Neural cell (in vitro differentiated cells): ENCODE measurements at regions not wholly inside any gene's neighbourhood (a gene's known extent, or its start where the extent isn't known, plus 50 kb on each side); places are given as distances from the start of the nearest gene placed in this dataset.

ENCODE experiments used
- H2AFZ ChIP-seq: fragments of 200-600, 300-800 bp; sonication (generic), shearing (Covaris generic); 2 replicates; pipeline ENCODE4 v1.6.0; 2014; ENCODE audit warnings: low read depth, mild to moderate bottlenecking, antibody characterized with exemption, low read length, moderate library complexity
- H3F3A ChIP-seq: fragments of 200-600 bp; shearing (Covaris generic); 2 replicates; pipeline ENCODE4 v1.6.1; 2016; ENCODE audit warnings: mild to moderate bottlenecking, moderate library complexity, mixed read lengths, antibody characterized with exemption, low read length; ENCODE audit not compliant: insufficient read depth, poor library complexity, severe bottlenecking
- H3K27ac ChIP-seq: fragments of 200-600, 300-800 bp; sonication (generic), shearing (Covaris generic); 2 replicates; pipeline ENCODE4 v1.5.1; 2014; ENCODE audit warnings: mild to moderate bottlenecking, low read length, moderate library complexity
- H3K27me3 ChIP-seq: fragments of 300-800, 200-600 bp; sonication (generic), shearing (Covaris generic); 2 replicates; pipeline ENCODE4 v1.6.0; 2014; ENCODE audit warnings: mild to moderate bottlenecking, low read depth, low read length, moderate library complexity; ENCODE audit not compliant: insufficient read depth
- H3K36me3 ChIP-seq: fragments of 300-800, 200-600 bp; sonication (generic), shearing (Covaris generic); 2 replicates; pipeline ENCODE4 v1.5.1; 2014; ENCODE audit warnings: mild to moderate bottlenecking, antibody characterized with exemption, low read length, moderate library complexity; ENCODE audit not compliant: insufficient read depth
- H3K4me2 ChIP-seq: fragments of 300-800, 200-600 bp; sonication (generic), shearing (Covaris generic); 2 replicates; pipeline ENCODE4 v1.6.0; 2014; ENCODE audit warnings: mild to moderate bottlenecking, low read length
- H3K4me3 ChIP-seq: fragments of 300-800, 200-600 bp; sonication (generic), shearing (Covaris generic); 2 replicates; pipeline ENCODE4 v1.5.1; 2014; ENCODE audit warnings: mild to moderate bottlenecking, low read length, moderate library complexity
- H3K79me2 ChIP-seq: fragments of 200-600 bp; shearing (Covaris generic); replicated peaks from 2 replicates; pipeline ENCODE4 v1.6.0; 2014; ENCODE audit warnings: mild to moderate bottlenecking, low read length, moderate library complexity; ENCODE audit not compliant: insufficient read depth
- H3K9ac ChIP-seq: fragments of 300-800, 200-600 bp; sonication (generic), shearing (Covaris generic); 2 replicates; pipeline ENCODE4 v1.6.1; 2016; ENCODE audit warnings: mild to moderate bottlenecking, low read length, mixed read lengths
- H3K9me2 ChIP-seq: fragments of 200-600 bp; shearing (Covaris generic); 2 replicates; pipeline ENCODE4 v1.6.1; 2016; ENCODE audit warnings: mild to moderate bottlenecking, low read length, mixed read lengths; ENCODE audit not compliant: insufficient read depth
- H3K9me3 ChIP-seq: fragments of 200-600, 300-800 bp; sonication (generic), shearing (Covaris generic); 2 replicates; pipeline ENCODE4 v1.6.1; 2016; ENCODE audit warnings: mild to moderate bottlenecking, mixed run types, low read length, moderate library complexity, mixed read lengths
- H4K20me1 ChIP-seq: fragments of 200-600 bp; shearing (Covaris generic); 2 replicates; pipeline ENCODE4 v1.6.1; 2016; ENCODE audit warnings: mild to moderate bottlenecking, mixed run types; ENCODE audit not compliant: insufficient read depth
- CTCF ChIP-seq: fragments of 450-650 bp; IDR thresholded peaks from 2 replicates; pipeline ENCODE4 v1.5.1; 2014; ENCODE audit warnings: antibody characterized with exemption, mild to moderate bottlenecking, moderate library complexity; ENCODE audit not compliant: poor library complexity, severe bottlenecking
- EP300 ChIP-seq: fragments of 450-650 bp; conservative IDR thresholded peaks from 2 replicates; pipeline ENCODE4 v1.6.1; 2014; ENCODE audit warnings: antibody characterized with exemption, mild to moderate bottlenecking, moderate library complexity; ENCODE audit not compliant: poor library complexity, severe bottlenecking
- EZH2 ChIP-seq: fragments of 200-600, 300-800 bp; shearing (Covaris generic), sonication (generic); IDR thresholded peaks from 2 replicates; pipeline ENCODE4 v1.6.1; 2014; ENCODE audit warnings: antibody characterized with exemption, low read length, borderline replicate concordance, mild to moderate bottlenecking; ENCODE audit not compliant: insufficient read depth, poor library complexity, severe bottlenecking
- MXI1 ChIP-seq: fragments of 450-650 bp; conservative IDR thresholded peaks from 2 replicates; pipeline ENCODE4 v1.6.1; 2014; ENCODE audit warnings: antibody characterized with exemption, mild to moderate bottlenecking; ENCODE audit not compliant: poor library complexity, severe bottlenecking
- POLR2AphosphoS5 ChIP-seq: IDR thresholded peaks from 2 replicates; pipeline ENCODE4 v1.6.1; 2012
- RAD21 ChIP-seq: fragments of 450-650 bp; conservative IDR thresholded peaks from 2 replicates; pipeline ENCODE4 v1.6.1; 2014; ENCODE audit warnings: antibody characterized with exemption, mild to moderate bottlenecking, moderate library complexity
- REST ChIP-seq: IDR thresholded peaks from 2 replicates; pipeline ENCODE4 v1.6.1; 2012; ENCODE audit warnings: borderline replicate concordance
- SMC3 ChIP-seq: fragments of 450-650 bp; conservative IDR thresholded peaks from 2 replicates; pipeline ENCODE4 v1.6.1; 2014; ENCODE audit warnings: antibody characterized with exemption, mild to moderate bottlenecking, moderate library complexity; ENCODE audit not compliant: poor library complexity
- TAF1 ChIP-seq: IDR thresholded peaks from 2 replicates; pipeline ENCODE4 v1.6.1; 2012; ENCODE audit warnings: low read depth

GRCh38 chrX:122122274-122122673 lies 1061.8 kb upstream of the GRIA3 start:
- Histone ChIP-seq H3K9me3 (no peaks in the 10 kb centered on the region), H3F3A (no peaks in the 10 kb centered on the region), H3K4me3 (no peak overlapping the region), H2AFZ (no peak overlapping the region), H3K4me2 (no peak overlapping the region), H4K20me1 (no peaks in the 10 kb centered on the region), H3K79me2 (no peaks in the 10 kb centered on the region), H3K9ac (no peak overlapping the region), H3K27ac (no peak overlapping the region), H3K36me3 (no peaks in the 10 kb centered on the region), H3K9me2 (no peaks in the 10 kb centered on the region), H3K27me3 (no peaks in the 10 kb centered on the region)
- TF ChIP-seq TAF1: no peak
- no peak for TF ChIP-seq REST
- no peak for TF ChIP-seq EZH2
- no peak for TF ChIP-seq RAD21
- TF ChIP-seq SMC3: no peak
- TF ChIP-seq EP300: no peak
- TF ChIP-seq POLR2AphosphoS5: no peak
- no peak for TF ChIP-seq CTCF
- TF ChIP-seq MXI1: no peak

- H3F3A ChIP-seq: no peaks in the 10 kb centered on the region
- H3K79me2 ChIP-seq: no peaks in the 10 kb centered on the region
- no peaks in the 10 kb centered on the region for H4K20me1 ChIP-seq
Measured at GRCh38 chrX:122133478-122133877, 1050.6 kb upstream of the GRIA3 start.

More at GRCh38 chrX:122133478-122133877, 1050.6 kb upstream of the GRIA3 start:
- no peak overlapping the region for H2AFZ ChIP-seq
- H3K27me3 ChIP-seq: no peaks in the 10 kb centered on the region
- H3K4me3 ChIP-seq: no peak overlapping the region
- H3K27ac ChIP-seq: no peak overlapping the region
- no peaks in the 10 kb centered on the region for H3K9me2 ChIP-seq
- H3K36me3 ChIP-seq: no peaks in the 10 kb centered on the region
- TF ChIP-seq EZH2 (no peak), RAD21 (no peak), SMC3 (no peak), POLR2AphosphoS5 (no peak), TAF1 (no peak), MXI1 (no peak), EP300 (no peak), CTCF (no peak), REST (no peak)
- H3K9ac ChIP-seq: no peak overlapping the region
- H3K4me2 ChIP-seq: no peak overlapping the region
- no peaks in the 10 kb centered on the region for H3K9me3 ChIP-seq
